Islet precursor cell (in vitro differentiated cells): ENCODE measurements at regions not wholly inside any gene's neighbourhood (a gene's known extent, or its start where the extent isn't known, plus 50 kb on each side); places are given as distances from the start of the nearest gene placed in this dataset.

ENCODE experiments used
- DNase-seq: peaks from one replicate; pipeline ENCODE4 v3.0.0-alpha.2; 2018

DNA sequence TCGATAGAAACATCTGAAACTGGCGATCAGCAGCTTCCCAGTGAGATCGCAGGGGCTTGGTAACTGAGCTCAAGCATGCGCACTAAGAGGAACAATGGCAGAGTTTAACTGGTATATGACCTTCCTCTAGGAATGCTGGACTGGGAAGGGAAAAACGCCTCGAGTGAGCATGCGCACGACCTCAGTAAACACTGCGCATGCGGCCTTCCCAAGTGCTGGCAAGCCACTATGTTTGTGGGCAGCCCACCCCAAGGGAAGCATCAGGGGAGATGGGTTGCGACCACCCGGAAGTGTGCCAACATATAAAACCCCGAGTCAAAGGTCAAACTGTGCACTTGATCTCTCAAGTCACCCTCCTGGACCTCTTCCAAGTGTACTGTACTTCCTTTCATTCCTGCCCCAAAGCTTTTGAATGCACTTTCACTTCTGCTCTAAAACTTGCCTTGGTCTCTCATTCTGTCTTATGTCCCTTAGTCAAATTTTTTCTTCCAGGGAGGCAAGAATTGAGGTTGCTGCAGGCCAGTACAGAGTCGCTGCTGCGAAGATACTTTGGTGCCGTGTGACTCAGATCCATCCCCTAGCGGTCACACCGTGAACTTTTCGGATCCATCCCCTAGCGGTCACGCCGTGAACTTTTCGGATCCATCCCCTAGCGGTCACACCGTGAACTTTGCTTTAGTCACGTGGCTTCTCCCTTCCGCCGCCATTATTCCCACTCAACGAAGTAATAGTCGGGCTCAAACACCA lies 243.3 kb downstream of the FAM43A start:
- peak; percentile 74 for DNase-seq

DNA sequence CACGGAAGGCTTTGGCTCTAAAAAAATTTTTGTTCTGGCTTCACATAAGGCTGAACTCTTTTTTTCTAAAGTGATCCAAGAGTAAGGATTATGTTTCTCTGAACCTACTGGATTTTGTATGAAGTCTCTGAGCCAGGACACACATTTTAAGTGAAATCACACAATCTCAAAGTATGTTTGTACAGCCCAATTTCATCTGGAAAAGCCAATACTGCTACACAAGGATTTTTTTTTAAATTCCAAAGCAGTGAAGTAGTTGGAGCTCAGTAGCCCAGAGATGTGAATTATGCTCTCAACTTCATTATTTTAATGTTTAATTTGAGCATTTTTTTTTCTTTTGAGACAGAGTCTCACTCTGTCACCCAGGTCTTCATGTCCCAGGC lies 243.9 kb downstream of the FAM43A start:
- DNase-seq = no peak

DNA sequence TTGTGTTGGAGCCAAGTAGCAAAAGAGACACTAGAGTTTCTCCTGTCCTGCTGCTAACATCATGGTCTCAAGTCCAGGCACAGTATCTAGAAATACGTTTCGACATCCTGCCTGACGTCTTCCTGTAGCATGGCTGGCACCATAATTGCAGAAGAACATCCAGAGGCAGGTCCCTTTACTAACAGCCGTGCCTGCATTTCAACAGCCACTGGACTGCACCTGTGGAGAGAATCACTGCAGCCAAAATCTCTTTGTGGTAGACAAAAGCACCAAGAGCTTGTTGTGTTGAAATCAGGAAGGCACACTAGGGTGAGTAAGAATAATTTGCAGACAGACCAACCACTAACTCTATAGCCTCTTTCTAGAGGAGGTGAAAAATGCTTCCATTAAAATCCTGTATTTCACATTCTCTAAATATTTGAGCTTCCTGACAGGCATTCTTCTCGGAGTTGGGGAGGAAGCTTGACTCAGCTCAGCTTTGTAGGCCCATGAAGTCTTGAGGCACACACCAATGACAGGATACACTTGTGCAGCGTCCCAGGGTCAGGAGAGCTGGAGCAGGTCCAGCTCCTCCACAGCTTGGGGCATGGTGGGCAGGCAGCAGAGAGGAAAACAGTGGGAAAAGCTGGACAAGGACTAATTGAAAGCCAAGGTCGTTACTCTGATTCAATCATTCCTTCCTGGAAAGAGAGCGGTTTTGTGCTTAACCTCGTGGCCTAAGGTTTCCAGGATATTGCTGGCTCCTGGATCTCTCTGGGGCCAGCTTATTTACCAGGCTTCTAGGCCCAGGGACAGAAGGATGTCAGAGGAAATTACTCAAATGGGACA lies 244.9 kb downstream of the FAM43A start:
- peak; percentile 89 for DNase-seq

DNA sequence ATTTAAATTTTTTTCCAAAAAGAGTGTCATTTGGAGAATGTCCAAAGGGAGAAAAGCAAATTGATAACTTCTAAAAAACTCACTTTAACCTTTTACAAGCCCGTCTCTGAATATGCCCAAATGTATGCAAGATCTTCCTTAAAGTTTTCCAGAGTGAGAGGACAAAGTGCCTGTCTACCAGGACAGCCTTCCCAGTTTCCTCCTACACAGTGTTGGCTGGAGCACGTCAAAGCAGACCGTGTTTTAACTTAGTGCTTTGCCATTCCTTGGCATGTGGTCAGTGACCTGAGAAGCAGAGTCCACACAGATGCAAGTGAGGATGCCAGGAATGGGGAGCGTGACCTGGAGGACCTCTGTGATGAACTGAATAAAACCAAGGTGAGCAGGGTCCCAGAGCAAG lies 245.7 kb downstream of the FAM43A start:
- DNase-seq = peak; percentile 22

DNA sequence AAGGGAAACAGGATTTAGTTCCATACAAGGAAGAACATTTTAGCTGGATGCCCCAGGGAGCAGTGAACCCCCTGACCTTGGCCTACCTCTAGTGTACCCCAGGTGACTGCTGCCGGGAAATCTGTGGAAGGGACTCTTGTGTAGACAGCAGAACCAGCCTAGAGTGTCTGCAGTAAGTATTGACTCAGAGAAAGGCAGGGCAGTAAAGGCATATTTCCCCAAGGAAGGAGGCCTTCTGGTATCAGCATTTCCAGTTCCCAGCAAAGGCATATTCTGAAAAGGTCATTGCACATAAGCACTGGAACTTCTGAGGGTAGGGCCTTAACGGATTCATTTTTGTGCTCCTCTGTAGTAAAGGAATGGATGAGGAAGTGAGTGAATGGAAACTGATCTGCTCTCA lies 246.2 kb downstream of the FAM43A start:
- peak; percentile 14 for DNase-seq

DNA sequence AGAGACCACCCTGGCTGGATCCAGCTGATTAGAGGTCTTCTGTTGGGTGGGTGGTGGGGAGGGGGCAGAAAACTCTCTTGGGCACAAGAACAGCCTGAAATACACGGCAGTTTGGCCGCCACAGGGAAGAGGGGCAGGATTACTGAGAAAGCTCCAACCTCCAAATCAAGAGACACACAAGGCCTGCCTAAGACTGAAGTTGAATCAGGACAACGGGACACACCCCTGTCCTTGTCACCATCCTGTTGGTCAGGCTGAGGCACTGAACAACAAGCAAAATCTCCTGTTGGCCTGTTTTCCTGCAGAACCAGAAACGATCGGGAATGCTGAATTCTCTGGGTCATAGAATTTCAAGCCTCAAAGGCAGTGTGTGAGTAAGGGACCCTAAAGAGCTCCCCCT lies 247.8 kb downstream of the FAM43A start:
- peak; percentile 34 for DNase-seq

DNA sequence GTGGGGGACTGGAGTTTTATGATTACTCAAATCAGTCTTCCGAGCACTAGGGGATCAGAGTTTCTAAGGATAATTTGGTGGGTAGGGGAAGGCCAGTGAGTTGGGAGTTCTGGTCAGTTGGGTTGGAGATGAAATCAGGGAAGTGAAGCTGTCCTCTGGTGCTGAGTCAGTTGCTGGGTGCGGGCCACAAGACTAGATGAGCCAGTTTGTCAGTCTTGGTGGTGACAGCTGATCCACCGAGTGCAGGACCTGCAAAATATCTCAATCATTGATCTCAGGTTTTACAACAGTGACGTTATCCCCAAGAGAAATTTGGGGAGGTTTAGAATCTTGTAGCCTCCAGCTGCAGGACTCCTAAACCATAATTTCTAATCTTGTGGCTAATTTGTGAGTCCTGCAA lies 249.4 kb downstream of the FAM43A start:
- peak; percentile 80 for DNase-seq

DNA sequence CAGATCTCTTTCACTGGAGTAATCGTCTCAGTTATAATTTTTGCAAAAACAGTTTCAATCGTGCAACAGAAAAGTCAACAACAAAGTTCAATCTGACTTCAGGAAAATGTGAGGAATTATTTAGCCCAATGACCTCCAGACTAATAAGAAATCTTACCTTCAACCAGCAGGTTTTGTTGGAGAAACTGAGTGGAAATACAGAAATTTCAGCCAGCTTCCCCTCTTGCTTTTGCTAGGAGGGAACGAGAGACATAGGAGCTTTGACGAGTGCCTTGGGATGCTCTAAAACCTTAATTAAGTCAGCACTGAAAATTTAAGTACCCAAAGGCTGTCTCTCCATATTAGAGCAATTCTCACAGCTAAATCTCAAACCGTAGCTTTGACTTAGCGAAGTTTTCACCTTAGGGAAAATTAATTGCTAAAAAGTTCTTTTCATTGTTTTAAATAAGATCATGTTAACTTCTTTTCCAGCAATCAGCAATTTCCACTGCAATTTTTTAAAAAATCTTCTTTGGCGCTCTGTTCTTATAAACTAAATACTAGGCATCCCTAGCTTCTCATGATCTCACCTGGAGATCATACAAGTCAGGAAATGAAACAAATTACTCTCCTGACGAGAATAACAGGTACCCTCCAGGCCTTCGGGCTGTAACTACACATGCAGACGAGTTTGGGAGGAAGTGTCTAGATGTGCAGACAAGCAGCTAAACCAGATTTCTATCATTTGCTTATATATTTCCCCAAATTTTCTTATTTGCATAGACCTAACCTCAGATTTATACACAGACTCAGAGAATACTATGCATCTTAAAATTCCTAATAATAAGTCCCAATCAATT lies 250.2 kb downstream of the FAM43A start:
- DNase-seq = peak; percentile 23

DNA sequence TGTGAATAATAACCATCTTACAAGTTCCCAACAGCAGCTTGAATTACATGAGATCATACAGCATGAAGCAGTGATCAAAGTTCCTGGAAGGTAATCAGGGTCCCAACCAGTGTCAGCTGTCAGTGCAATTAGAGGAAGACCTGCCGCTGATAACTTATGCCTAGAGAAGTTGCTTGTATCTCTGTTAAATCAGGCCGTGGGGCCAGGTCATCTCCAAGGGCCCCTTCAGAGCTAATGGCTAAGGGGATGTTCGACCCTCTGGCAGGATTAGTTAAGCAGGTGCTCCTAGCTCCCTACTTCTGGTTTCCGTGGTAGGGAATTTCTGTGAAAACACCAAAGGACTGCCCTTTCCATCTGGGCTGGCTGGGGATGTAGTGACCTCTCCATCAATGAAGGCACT lies 251.0 kb downstream of the FAM43A start:
- peak; percentile 27 for DNase-seq

DNA sequence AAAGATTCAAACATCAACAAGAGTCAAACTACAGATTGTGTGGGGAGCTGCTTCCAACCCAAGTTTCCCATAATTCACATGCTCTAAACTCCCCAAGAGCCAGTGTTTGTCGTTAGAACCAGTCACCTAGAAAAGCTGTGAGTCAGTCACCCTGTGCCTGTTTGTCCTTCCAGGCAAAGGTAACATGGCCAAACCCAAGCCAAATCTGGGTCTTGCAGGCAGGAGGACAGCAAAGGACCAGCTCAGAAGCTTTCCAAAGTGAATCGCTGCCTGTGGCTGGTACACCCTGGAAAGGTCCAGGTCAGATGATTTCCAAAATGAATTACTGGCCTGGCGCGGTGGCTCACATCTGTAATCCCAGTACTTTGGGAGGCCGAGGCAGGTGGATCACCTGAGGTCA lies 251.5 kb downstream of the FAM43A start:
- peak; percentile 22 for DNase-seq

DNA sequence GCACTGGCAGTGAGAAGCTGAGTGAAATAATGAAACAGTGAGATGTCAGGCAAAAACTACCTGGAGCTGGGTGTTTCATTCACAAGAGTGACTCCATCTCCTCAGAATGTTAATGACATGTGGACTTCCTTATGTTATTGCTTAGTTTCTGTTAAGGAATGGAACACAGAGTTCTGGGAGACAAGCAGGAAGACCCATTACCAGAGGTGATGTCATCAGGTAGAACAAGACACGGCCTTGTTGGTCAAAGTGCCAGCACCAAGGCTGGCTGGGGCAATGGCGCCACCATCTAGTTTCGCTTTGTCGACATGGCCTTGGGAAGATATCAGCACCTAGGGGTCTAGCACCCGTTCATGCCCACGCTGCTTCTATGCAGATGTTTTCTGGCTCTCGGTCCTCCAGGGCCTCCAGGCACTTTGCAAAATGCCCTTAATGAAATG lies 252.2 kb downstream of the FAM43A start:
- DNase-seq = peak; percentile 65

DNA sequence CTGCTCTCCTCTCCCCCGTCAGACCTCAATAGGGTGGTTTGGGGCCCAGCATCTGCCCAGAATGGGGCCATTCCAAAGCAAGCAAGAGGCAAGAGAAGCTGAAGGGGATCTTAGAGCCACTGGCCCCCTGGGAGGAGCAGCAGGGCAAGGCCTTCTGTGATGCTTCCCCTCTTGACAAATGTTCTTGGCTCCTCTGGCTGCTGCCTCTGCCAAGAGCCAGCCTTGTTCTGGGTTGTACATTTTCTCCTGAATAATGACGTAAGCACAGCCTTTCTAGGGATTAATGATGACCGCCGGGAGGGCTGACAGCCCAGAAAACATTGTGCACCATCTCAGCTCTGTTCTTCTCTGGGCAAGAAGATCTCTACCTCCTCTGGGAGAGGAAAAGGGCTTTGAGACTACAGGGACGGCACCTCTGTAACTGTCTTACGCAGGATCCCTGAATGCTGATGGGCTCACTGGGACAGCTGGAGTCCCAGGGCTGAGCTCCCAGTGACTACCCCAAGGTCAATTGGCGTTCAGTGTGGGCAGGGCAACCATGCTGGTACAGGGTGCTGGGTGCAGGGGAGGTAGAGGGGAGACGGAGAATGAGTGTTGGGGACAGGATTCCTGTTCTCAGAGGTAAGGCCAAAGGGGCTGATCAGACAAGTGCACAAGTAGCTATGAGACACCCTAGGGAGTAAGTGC lies 253.3 kb downstream of the FAM43A start:
- peak; percentile 42 for DNase-seq

DNA sequence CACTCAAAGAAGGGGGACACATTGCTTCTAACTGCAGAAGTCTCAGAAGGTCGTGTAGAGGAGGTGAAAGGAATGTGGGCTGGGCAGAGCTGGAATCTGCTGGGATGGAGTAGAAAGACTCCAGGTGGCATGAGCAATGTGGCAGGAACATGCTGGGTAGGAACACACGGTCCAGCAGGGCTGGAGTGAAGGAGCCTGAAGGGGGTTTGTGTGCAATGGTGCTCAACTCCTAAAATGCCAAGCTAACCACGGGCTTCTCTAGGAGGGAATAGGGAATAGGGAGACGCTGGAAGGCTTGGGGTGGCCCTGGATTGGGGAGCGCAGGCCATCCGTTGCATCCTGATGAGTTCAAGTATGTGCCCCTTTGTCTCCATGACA lies 253.8 kb downstream of the FAM43A start:
- no peak for DNase-seq

DNA sequence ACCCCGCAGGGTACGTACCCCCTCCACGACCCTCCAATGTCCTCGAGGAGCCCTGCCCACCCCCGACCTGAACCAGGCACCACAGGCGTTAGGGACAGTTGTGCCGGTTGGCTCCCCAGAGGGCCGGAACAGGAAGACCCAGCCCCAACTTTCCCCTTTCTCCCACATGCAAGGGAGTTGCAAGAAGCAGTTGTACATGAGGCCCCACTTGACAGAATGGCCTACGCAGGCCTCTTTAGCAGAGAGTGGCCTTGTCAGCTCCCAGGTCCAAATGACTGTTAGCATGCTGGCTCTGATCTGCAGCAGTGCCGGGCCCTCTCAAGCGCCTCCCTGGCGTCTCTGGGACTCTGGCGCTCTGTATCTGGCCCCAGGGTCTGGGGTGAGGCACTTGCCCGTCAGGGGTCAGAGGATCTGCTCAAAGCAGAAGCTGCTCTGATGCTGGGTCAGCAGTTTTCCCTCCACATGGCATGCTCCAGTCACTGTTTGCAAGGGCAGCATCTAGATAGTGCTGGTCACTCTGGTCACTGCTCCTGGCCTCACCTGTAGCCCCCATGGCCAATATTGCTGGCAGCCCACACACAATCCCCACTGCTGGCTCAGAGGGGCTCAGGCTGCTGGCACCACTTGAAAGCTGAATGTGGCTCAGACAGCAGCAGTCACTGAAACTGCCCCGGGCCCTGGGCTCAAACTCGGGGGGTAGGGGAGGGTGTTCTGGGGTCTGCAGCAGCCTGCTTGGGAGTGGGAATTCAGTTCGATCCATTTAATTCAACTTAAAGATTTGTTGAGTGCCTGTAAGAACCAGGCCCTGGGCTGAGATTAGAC lies 254.5 kb downstream of the FAM43A start:
- peak; percentile 47 for DNase-seq

DNA sequence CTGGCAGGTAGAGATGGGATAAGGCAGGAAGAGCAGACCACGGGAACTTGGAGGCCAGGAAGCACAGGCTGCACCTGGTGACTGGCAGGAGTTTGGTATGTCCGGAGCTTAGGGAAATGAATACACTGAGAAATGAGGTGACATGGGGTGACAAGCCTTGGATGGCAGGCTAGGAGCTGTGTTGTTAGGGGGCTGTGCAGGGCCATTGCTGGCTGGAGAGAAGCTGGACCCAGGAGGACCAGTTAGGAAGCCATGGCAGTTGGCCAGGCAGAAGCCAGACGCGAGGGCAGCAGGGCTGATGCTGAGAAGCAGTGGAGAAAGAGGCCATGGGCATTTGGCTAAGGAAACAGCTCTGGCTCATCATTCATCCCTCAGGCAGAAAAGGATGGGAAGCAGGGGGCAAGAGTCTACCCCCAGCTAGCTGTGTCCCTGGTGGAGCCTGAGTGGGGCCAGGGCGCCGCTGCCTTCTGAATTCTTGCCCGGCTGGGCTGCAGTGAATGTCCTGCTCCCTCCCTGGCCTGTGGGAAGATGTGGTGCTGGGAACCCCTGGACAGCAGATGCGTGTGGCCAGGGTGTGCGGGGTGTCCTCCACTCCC lies 255.8 kb downstream of the FAM43A start:
- DNase-seq = peak; percentile 46

DNA sequence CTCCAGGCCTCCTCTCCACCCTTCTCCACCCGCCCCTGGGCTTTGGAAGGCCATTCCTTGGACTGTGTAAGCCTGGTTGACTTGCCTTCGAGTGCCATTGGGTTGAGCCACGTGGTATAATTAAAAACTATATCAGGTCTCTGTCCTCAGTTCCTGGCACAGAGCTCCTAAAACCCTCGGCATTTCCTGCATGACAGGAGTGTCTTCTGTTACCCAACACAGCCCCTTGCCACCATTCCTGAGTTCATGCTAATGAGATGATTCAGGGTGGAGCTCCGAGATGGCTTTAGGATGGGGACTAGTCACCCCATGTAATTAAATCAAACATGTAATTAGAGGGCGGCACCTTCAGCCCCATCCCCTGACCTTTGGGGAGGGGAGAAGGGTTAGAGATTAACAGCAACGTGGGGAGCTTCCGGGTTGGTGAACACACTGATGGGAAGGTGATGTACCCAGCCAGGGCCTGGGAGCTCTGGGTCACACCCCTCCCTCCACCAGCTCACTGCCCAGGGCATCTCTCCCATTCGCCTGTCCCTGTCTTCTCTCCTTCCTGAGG lies 256.4 kb downstream of the FAM43A start:
- peak; percentile 50 for DNase-seq

DNA sequence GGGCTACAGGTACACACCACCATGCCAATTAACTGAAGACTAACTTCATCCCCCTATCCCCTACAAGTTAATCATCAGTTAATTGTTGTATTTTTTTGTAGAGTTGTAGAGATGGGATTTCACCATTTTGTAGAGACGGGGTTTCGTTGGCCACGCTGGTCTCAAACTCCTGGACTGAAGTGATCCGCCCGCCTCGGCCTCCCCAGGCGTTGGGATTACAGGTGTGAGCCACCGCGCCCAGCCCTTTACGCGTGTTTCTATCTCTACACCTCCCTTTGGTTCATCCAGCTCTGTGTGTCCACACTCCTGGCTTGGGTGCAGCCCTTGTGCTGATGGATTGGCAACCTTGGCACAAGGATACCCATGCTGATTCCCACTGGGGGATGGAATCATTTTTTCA lies 258.8 kb downstream of the FAM43A start:
- peak; percentile 25 for DNase-seq

DNA sequence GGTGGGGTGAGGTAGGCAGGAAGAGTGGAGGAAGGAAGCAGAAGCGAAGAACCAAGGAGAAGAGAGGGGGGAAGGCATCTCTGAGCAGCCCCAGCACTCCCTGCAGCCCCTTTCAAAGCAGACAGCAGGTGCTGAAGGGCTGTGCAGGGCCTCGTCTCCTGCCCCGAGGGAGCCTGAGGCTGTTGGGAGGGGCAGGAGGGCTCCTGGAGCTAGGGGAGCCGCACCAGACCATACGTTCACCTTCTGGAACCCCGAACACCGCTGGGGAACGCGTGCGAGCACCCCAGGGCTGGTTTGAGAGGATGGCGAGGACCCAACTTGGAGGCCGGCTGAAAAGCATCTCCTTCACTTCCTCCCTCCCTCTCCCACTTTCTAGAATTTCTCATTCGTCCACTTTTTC lies 259.8 kb downstream of the FAM43A start:
- DNase-seq = peak; percentile 47

DNA sequence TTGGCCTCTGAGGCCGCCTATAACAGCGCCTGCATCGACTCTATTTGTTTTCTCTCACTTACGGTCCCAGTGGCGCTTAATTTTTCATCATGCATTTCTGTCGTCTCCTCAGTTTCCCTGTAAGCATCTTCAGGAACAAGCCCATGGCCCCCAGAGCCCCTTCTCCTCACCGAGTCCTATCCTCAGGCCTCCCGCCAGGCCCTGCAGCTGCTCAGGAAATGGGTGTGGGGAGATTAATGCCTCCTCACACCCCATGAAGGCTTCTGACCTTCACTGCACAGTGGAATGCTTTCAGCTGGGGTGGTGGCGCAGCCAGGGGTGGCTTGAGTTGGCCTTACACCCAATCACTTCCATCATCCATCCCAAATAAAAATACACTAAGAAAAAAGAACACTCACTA lies 260.4 kb downstream of the FAM43A start:
- peak; percentile 37 for DNase-seq

DNA sequence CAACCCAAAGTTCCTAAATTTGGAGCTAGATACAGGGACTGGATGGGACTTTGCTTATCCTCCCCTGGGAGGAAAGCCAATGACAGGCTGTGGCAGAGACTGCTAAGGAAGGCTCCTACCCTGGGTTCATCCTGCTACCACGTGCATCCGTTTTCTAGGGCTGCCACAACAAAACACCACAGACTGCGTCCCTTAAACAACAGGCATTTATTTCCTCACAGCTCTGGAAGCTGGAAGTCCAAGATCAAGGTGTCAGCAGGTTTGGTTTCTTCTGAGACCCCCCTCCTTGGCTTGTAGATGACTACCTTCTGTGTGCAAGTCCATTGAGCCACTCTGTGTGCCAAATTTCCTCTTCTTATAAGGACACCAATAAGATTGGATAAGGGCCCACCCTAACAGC lies 263.9 kb downstream of the FAM43A start:
- no peak for DNase-seq
